Astrocyte of the spinal cord (primary cell): ENCODE measurements at regions not wholly inside any gene's neighbourhood (a gene's known extent, or its start where the extent isn't known, plus 50 kb on each side); places are given as distances from the start of the nearest gene placed in this dataset.

Experiments used
- DNase-seq: peaks from one replicate; pipeline ENCODE4 v3.0.0; 2011; ENCODE audit warnings: low read depth, low spot score
- H3K4me3 ChIP-seq: 2 replicates; pipeline ENCODE4 v1.5.1; 2011; ENCODE audit warnings: low read depth, mild to moderate bottlenecking, low read length, moderate library complexity
- in situ Hi-C: cut with HindIII; loops from 2 replicates; pipeline ENCODE4 v1.10.0; 2017; ENCODE audit warnings: low sequenced_read_pairs
- TF ChIP-seq, protein P1 (sequence below): IDR thresholded peaks from 2 replicates; pipeline ENCODE4 v1.5.1; 2012; ENCODE audit warnings: low read depth, mild to moderate bottlenecking, low read length, inconsistent platforms

DNA sequence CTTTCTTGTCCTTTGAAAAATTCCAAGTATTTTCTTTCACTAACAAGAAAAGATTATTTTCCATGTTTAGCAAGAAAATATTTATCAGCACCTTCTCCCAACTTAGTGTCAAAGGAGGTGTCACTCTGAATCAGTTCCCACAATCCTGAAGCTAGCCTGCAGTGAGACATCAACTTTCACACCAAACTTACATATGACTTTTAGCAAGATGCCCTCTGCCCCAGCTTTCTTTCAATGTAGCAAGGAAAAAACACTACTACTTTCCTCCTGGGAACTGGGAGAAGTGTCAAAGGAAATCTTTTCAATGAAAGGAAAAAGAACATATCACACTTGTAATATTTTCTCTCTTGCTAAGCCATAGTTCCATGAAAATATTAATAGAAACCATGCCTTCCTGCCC, 50.9 kb upstream of the PALMD start:
- in situ Hi-C loops, result no loop called here
- TF ChIP-seq, protein P1, sequence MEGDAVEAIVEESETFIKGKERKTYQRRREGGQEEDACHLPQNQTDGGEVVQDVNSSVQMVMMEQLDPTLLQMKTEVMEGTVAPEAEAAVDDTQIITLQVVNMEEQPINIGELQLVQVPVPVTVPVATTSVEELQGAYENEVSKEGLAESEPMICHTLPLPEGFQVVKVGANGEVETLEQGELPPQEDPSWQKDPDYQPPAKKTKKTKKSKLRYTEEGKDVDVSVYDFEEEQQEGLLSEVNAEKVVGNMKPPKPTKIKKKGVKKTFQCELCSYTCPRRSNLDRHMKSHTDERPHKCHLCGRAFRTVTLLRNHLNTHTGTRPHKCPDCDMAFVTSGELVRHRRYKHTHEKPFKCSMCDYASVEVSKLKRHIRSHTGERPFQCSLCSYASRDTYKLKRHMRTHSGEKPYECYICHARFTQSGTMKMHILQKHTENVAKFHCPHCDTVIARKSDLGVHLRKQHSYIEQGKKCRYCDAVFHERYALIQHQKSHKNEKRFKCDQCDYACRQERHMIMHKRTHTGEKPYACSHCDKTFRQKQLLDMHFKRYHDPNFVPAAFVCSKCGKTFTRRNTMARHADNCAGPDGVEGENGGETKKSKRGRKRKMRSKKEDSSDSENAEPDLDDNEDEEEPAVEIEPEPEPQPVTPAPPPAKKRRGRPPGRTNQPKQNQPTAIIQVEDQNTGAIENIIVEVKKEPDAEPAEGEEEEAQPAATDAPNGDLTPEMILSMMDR, result no peak
- no peak for DNase-seq
- no peak overlapping the region for H3K4me3 ChIP-seq

DNA sequence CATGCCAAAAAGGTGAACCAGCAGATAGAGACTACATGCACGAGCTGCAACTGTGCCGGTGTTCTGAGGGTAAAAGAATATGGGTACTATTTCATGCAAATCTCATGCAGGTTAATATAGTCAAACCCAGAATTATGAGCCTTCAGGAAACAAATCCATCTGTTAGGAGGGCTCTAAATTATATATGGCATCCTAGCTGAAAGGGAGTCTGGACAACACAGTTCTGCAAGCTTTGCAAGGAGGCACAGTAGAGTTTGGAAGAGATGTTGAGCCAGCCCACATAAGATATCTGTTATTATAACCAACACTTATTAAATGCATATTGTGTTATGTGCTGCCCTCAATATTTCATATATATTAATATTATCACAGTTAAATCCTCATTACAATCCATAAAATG, 50.5 kb upstream of the PALMD start:
- in situ Hi-C loops, result no loop called here
- no peak overlapping the region for H3K4me3 ChIP-seq
- DNase-seq, result no peak
- TF ChIP-seq, protein P1, result no peak
